Skeletal muscle satellite cell (primary cell): ENCODE measurements at regions not wholly inside any gene's neighbourhood (a gene's known extent, or its start where the extent isn't known, plus 50 kb on each side); places are given as distances from the start of the nearest gene placed in this dataset.

ENCODE experiments used
- H3K27me3 ChIP-seq: 2 replicates; pipeline ENCODE4 v1.7.0; 2013; ENCODE audit warnings: low read length; ENCODE audit not compliant: control insufficient read depth, insufficient read depth
- H3K36me3 ChIP-seq: 2 replicates; pipeline ENCODE4 v1.7.0; 2013; ENCODE audit warnings: mild to moderate bottlenecking, control low read depth, low read length; ENCODE audit not compliant: insufficient read depth
- H3K4me1 ChIP-seq: 2 replicates; pipeline ENCODE4 v1.7.0; 2013; ENCODE audit warnings: low read length; ENCODE audit not compliant: control insufficient read depth, insufficient read depth
- H3K4me2 ChIP-seq: 2 replicates; pipeline ENCODE4 v1.7.0; 2013; ENCODE audit warnings: mild to moderate bottlenecking, low read length
- H3K4me3 ChIP-seq: 2 replicates; pipeline ENCODE4 v1.7.0; 2013; ENCODE audit warnings: low read length
- H3K9ac ChIP-seq: 2 replicates; pipeline ENCODE4 v1.7.0; 2013; ENCODE audit warnings: mild to moderate bottlenecking, low read depth, low read length, moderate library complexity
- H3K9me3 ChIP-seq: replicated peaks from 2 replicates; pipeline ENCODE4 v1.7.0; 2013; ENCODE audit warnings: mild to moderate bottlenecking, control low read depth, low read length

GRCh38 chr11:119897576-119897975 is 168.6 kb upstream of the NECTIN1 start:
- H3K9me3 ChIP-seq = no peaks in the 10 kb centered on the region
- H3K4me2 ChIP-seq = no peak overlapping the region
- H3K9ac ChIP-seq = no peak overlapping the region
- H3K27me3 ChIP-seq = peaks cover 28% of the 10 kb centered on the region
- no peaks in the 10 kb centered on the region for H3K4me1 ChIP-seq
- H3K36me3 ChIP-seq = no peaks in the 10 kb centered on the region
- H3K4me3 ChIP-seq = no peak overlapping the region

- Histone ChIP-seq H3K4me1 (no peaks in the 10 kb centered on the region), H3K9me3 (no peaks in the 10 kb centered on the region), H3K9ac (no peak overlapping the region), H3K36me3 (no peaks in the 10 kb centered on the region), H3K27me3 (peaks cover 33% of the 10 kb centered on the region), H3K4me2 (no peak overlapping the region), H3K4me3 (no peak overlapping the region)
Observed at GRCh38 chr11:119897046-119897440, 168.0 kb upstream of the NECTIN1 start.

- Histone ChIP-seq H3K36me3 (no peaks in the 10 kb centered on the region), H3K4me2 (no peak overlapping the region), H3K9ac (no peak overlapping the region), H3K9me3 (no peaks in the 10 kb centered on the region), H3K4me1 (no peaks in the 10 kb centered on the region), H3K27me3 (peaks cover 38% of the 10 kb centered on the region), H3K4me3 (no peak overlapping the region)
Observed at GRCh38 chr11:119896387-119897045, 167.5 kb upstream of the NECTIN1 start.

- H3K9ac ChIP-seq = no peak overlapping the region
- H3K4me2 ChIP-seq = no peak overlapping the region
- no peaks in the 10 kb centered on the region for H3K9me3 ChIP-seq
- H3K36me3 ChIP-seq = no peaks in the 10 kb centered on the region
- peaks cover 44% of the 10 kb centered on the region for H3K27me3 ChIP-seq
- H3K4me3 ChIP-seq = no peak overlapping the region
- H3K4me1 ChIP-seq = no peaks in the 10 kb centered on the region
Observed at GRCh38 chr11:119895981-119896380, 167.0 kb upstream of the NECTIN1 start.

GRCh38 chr11:119894916-119895315 is 165.9 kb upstream of the NECTIN1 start:
- Histone ChIP-seq H3K9ac (no peak overlapping the region), H3K27me3 (peaks cover 51% of the 10 kb centered on the region), H3K36me3 (no peaks in the 10 kb centered on the region), H3K4me3 (no peak overlapping the region), H3K4me2 (no peak overlapping the region), H3K9me3 (no peaks in the 10 kb centered on the region), H3K4me1 (no peaks in the 10 kb centered on the region)

GRCh38 chr11:119892311-119892808 is 163.4 kb upstream of the NECTIN1 start:
- Histone ChIP-seq H3K4me3 (no peak overlapping the region), H3K9me3 (no peaks in the 10 kb centered on the region), H3K27me3 (peaks cover 52% of the 10 kb centered on the region), H3K4me1 (no peaks in the 10 kb centered on the region), H3K9ac (no peak overlapping the region), H3K4me2 (no peak overlapping the region), H3K36me3 (no peaks in the 10 kb centered on the region)

- Histone ChIP-seq H3K4me1 (no peaks in the 10 kb centered on the region), H3K4me3 (no peak overlapping the region), H3K27me3 (peaks cover 59% of the 10 kb centered on the region), H3K4me2 (no peak overlapping the region), H3K9ac (no peak overlapping the region), H3K9me3 (no peaks in the 10 kb centered on the region), H3K36me3 (no peaks in the 10 kb centered on the region)
Observed at GRCh38 chr11:119891055-119891768, 162.2 kb upstream of the NECTIN1 start.

GRCh38 chr11:119890466-119890865 is 161.5 kb upstream of the NECTIN1 start:
- no peaks in the 10 kb centered on the region for H3K4me1 ChIP-seq

GRCh38 chr11:119889728-119890280 is 160.8 kb upstream of the NECTIN1 start:
- H3K4me2 ChIP-seq = no peak overlapping the region
- H3K4me3 ChIP-seq = no peak overlapping the region
- H3K27me3 ChIP-seq = peaks cover 59% of the 10 kb centered on the region
- H3K36me3 ChIP-seq = no peaks in the 10 kb centered on the region
- H3K9ac ChIP-seq = no peak overlapping the region
- no peaks in the 10 kb centered on the region for H3K4me1 ChIP-seq
- H3K9me3 ChIP-seq = no peaks in the 10 kb centered on the region

More at GRCh38 chr11:119890466-119890865, 161.5 kb upstream of the NECTIN1 start:
- no peaks in the 10 kb centered on the region for H3K36me3 ChIP-seq
- H3K4me3 ChIP-seq = no peak overlapping the region
- H3K4me2 ChIP-seq = no peak overlapping the region
- H3K9ac ChIP-seq = no peak overlapping the region
- no peaks in the 10 kb centered on the region for H3K9me3 ChIP-seq
- H3K27me3 ChIP-seq = peaks cover 59% of the 10 kb centered on the region

GRCh38 chr11:119889111-119889510 is 160.1 kb upstream of the NECTIN1 start:
- Histone ChIP-seq H3K4me2 (no peak overlapping the region), H3K9me3 (no peaks in the 10 kb centered on the region), H3K27me3 (peaks cover 57% of the 10 kb centered on the region), H3K4me1 (no peaks in the 10 kb centered on the region), H3K36me3 (no peaks in the 10 kb centered on the region), H3K9ac (no peak overlapping the region), H3K4me3 (no peak overlapping the region)

GRCh38 chr11:119888119-119888518 is 159.1 kb upstream of the NECTIN1 start:
- peaks cover 53% of the 10 kb centered on the region for H3K27me3 ChIP-seq
- no peaks in the 10 kb centered on the region for H3K4me1 ChIP-seq

More at GRCh38 chr11:119888119-119888518, 159.1 kb upstream of the NECTIN1 start:
- Histone ChIP-seq H3K9me3 (no peaks in the 10 kb centered on the region), H3K4me2 (no peak overlapping the region), H3K36me3 (no peaks in the 10 kb centered on the region), H3K4me3 (no peak overlapping the region), H3K9ac (no peak overlapping the region)
